ENCODE measurements at regions not wholly inside any gene's neighbourhood (a gene's known extent, or its start where the extent isn't known, plus 50 kb on each side); places are given as distances from the start of the nearest gene placed in this dataset.

- TF ChIP-seq CTCF (IDR thresholded peaks at IDR 0.05; ENCODE audit: insufficient read depth, low read depth, low read length): no peak
- no peak for TF ChIP-seq EZH2 (IDR thresholded peaks at IDR 0.05; ENCODE audit: insufficient read depth, low read length)
Observed at GRCh38 chr13:29958476-29958875, 108.1 kb upstream of the UBL3 start.

Measured in astrocyte (in vitro differentiated cells and primary cell).